Testis (tissue), 2 donors: ENCODE measurements at regions not wholly inside any gene's neighbourhood (a gene's known extent, or its start where the extent isn't known, plus 50 kb on each side); places are given as distances from the start of the nearest gene placed in this dataset.

Source experiments
- POLR2A ChIP-seq: fragments of 450-650 bp; IDR thresholded peaks from one replicate; pipeline ENCODE4 v1.6.1; 2017; ENCODE audit warnings: antibody characterized with exemption, mild to moderate bottlenecking, moderate library complexity
- TF ChIP-seq, protein P1 (sequence below), 3 experiments: fragments of 450-650 bp in 2 of 3; fragments of 200-600 bp in 1 of 3; sonication (generic) in 1 of 3; IDR thresholded peaks; one replicate each; pipeline ENCODE4 v1.5.1; 2016 to 2019; ENCODE audit warnings: antibody characterized with exemption in 3 of 3, mild to moderate bottlenecking in 2 of 3, moderate library complexity in 1 of 3

DNA sequence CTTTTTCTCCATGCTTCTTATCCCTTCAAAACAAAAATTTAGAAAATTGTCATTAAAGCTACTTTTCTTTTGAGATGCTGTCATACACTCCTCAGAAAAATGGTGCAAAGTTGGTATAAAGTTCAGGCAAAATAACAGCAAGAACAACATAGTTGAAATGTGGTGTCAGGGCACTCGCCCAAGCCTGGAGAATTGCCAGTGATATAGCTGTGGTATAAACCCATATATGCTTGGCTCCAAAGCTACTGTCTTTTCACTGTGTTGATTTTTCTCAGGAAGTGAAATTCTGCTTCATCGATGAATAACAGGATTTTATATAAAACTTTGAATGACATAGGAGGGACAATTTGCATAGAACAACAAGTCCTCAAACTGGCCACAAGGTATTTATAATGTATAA, 2532.9 kb downstream of the PCDH9 start:
- TF ChIP-seq, protein P1, sequence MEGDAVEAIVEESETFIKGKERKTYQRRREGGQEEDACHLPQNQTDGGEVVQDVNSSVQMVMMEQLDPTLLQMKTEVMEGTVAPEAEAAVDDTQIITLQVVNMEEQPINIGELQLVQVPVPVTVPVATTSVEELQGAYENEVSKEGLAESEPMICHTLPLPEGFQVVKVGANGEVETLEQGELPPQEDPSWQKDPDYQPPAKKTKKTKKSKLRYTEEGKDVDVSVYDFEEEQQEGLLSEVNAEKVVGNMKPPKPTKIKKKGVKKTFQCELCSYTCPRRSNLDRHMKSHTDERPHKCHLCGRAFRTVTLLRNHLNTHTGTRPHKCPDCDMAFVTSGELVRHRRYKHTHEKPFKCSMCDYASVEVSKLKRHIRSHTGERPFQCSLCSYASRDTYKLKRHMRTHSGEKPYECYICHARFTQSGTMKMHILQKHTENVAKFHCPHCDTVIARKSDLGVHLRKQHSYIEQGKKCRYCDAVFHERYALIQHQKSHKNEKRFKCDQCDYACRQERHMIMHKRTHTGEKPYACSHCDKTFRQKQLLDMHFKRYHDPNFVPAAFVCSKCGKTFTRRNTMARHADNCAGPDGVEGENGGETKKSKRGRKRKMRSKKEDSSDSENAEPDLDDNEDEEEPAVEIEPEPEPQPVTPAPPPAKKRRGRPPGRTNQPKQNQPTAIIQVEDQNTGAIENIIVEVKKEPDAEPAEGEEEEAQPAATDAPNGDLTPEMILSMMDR (IDR thresholded peaks at IDR 0.05): no peak
- no peak for TF ChIP-seq POLR2A
